Kidney capillary endothelial cell (primary cell): ENCODE measurements at regions not wholly inside any gene's neighbourhood (a gene's known extent, or its start where the extent isn't known, plus 50 kb on each side); places are given as distances from the start of the nearest gene placed in this dataset.

Experiments used
- DNase-seq: peaks from one replicate; pipeline ENCODE4 v3.0.0-alpha.2; 2018; ENCODE audit warnings: low spot score

DNA sequence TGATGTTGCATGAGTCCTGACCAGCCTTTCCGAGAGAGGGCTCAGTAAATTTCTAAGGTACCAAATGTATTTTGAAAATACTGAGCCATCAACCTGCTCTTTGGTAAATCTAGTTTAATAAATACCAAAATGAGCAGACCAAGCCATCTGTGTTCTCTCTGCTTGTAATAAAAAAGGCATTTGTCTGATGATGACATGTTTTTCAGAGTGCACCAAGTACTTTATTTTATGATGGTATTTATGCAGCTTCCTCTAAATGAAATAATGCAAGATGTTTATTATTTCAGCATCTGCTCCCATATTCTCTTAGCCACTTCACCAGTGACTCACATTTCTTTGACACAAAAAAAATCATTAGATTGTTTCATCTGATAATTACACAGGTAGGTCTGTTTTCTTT is 700.5 kb downstream of the TRIML1 start:
- DNase-seq, result no peak

- no peak for DNase-seq
Observed at GRCh38 chr4:188841523-188841922, 702.3 kb downstream of the TRIML1 start.

GRCh38 chr4:188854436-188854835 is 715.2 kb downstream of the TRIML1 start:
- DNase-seq, result no peak

GRCh38 chr4:188858696-188859095 is 719.5 kb downstream of the TRIML1 start:
- DNase-seq, result no peak

GRCh38 chr4:188864741-188865140 is 725.5 kb downstream of the TRIML1 start:
- no peak for DNase-seq

DNA sequence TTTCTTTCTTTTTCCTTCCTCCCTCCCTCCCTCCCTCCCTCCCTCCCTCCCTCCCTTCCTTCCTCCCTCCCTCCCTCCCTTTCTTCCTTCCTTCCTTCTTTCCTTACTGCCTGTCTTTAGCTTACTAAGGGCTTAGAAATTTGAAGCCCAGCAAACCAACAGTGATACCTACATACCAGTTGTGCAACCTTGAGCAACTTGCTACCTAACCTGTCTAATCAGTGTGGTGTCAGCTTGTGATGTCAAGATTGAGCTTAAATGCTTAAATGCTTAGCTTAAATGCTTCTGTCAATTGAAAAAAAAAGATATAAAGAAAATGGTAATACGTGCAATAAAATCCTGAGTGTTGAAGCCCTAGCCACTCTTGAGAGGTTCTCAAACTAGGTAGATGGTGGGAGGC is 728.6 kb downstream of the TRIML1 start:
- no peak for DNase-seq

- DNase-seq, result no peak
Observed at GRCh38 chr4:188869581-188869980, 730.3 kb downstream of the TRIML1 start.

GRCh38 chr4:188872809-188873208 is 733.6 kb downstream of the TRIML1 start:
- no peak for DNase-seq

- no peak for DNase-seq
Observed at GRCh38 chr4:188876881-188877280, 737.6 kb downstream of the TRIML1 start.

GRCh38 chr4:188879598-188879997 is 740.4 kb downstream of the TRIML1 start:
- no peak for DNase-seq

GRCh38 chr4:188887905-188888304 is 748.7 kb downstream of the TRIML1 start:
- DNase-seq, result no peak

DNA sequence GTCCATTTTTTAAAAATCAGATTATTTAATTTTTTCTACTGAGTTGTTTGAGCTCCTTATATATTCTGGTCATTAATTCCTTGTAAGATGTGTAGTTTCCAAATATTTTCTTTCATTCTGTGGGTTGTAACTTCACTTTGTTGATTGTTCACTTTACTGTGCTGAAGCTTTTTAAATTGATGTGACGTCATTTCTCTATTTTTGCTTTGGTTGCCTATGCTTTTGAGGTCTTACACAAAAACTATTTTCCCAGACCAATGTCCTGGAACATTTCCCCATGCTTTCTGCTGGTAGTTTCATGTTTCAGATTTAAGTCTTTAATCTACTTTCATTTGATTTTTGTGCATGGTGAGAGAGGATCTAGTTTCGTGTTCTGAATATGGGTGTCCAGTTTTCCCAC is 753.6 kb downstream of the TRIML1 start:
- DNase-seq, result no peak

- no peak for DNase-seq
Observed at GRCh38 chr4:188903986-188904385, 764.7 kb downstream of the TRIML1 start.

DNA sequence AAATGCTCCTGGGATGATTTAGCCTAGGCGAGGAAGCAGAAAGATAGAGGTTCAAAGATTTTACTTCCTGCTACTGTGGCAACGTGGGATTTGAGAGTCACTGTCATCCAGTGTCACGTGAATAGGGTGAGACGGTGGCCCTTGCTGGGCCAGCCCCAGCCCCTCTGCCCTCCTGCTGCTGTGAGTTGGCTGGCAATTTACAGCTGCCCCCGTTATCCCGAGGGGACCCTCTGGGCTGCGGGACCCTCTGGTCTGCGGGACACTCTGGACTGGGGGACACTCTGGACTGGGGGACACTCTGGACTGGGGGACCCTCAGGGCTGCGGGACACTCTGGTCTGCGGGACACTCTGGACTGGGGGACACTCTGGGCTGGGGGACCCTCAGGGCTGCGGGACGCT is 765.4 kb downstream of the TRIML1 start:
- DNase-seq, result no peak

DNA sequence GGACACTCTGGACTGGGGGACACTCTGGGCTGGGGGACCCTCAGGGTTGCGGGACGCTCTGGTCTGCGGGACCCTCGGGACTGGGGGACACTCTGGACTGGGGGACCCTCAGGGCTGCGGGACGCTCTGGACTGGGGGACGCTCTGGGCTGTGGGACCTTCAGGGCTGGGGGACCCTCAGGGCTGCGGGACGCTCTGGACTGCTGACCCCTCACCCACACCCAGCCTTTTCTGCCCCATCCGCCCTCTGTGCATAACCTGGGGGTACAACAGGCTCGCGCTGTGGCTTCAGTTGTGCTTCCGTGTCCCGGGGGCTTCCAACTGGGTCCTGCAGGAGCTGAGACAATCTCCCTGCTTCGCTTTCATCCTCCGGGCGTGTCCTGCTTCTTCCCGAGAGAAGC is 766.0 kb downstream of the TRIML1 start:
- DNase-seq, result no peak

GRCh38 chr4:188911199-188911598 is 772.0 kb downstream of the TRIML1 start:
- DNase-seq, result no peak

- no peak for DNase-seq
Observed at GRCh38 chr4:188911707-188912106, 772.5 kb downstream of the TRIML1 start.

DNA sequence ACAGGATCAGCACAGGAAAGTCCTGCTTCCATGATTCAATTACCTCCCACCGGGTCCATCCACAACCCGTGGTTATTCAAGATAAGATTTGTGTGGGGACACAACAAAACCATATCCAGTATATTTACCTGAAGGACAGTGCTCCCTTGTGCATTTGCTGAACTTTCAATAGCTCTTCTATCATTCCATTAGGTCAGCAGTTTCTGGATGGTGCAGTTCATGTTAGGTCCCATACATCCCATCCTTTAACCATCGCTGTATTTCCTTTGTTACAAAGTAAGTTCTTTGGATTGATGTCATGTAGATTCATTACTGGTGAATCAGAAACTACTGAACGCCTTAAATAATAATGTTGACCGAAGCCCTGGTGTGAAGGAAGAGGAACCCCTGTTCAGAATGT is 775.9 kb downstream of the TRIML1 start:
- DNase-seq, result no peak

DNA sequence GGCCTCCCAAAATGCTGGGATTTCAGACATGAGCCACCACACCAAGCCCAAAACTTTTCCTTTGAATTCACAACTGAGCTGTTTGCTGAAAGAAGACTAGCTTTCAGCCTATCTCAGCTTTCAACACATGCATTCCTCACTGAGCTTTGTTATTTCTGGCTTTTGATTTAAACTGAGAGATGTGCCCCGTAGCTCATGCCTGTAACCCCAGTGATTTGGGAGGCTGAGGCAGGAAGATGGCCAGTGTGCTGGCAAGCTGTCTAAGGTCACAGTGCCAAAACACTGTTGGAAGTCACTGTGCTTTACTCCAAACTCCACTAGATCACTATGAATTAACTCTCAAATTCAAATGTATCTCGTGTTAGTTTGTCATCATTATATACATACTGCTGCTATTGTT is 779.5 kb downstream of the TRIML1 start:
- no peak for DNase-seq

DNA sequence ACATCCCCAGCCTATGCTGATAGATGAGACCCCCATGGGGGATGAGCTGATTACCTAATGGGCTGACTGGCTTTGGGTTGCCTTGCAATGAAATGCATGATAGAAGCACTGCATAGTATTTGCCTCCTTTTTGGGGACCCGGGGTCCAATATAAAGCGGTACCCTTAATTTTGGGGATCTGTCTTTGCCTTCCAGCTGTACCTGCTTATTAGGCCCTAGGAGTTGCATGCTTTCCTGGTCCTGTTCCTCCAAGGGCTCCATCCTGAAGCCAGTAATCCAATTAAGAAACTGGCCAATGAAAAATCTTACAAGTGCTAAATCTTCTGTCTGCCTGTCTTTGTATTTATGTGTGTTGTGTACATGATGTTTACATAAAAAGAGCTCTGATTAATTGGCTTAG is 791.6 kb downstream of the TRIML1 start:
- DNase-seq, result no peak

- DNase-seq, result no peak
Observed at GRCh38 chr4:188934320-188934962, 795.2 kb downstream of the TRIML1 start.

DNA sequence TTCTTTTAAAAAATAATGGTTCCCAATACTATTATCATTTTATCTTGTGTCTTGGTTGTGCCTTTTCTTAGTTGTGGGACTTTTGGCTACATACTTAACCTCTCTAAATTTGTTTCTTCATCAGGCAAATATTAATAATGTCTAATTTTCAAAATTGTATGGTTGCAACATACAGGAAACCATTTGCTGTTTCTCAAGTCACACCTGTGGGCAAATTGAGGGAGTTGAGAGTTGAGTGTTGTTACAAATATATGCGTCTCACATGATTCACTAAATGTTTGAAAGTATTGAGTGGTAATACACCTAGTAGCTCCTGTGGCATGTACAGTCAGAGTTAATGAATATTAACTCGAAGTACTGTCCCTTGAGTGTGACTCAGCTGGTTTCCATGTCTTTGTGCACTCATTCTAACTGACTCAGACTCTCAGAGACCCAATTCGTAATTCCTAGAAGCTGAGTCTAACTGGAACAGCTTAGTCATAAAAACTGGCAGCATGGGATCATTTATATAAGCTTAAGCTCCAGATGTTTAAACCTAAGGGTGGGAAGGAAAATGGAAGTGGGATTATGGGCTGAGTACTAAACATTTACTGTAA is 802.4 kb downstream of the TRIML1 start:
- DNase-seq, result peak; percentile 94

- no peak for DNase-seq
Observed at GRCh38 chr4:188942606-188943005, 803.4 kb downstream of the TRIML1 start.

DNA sequence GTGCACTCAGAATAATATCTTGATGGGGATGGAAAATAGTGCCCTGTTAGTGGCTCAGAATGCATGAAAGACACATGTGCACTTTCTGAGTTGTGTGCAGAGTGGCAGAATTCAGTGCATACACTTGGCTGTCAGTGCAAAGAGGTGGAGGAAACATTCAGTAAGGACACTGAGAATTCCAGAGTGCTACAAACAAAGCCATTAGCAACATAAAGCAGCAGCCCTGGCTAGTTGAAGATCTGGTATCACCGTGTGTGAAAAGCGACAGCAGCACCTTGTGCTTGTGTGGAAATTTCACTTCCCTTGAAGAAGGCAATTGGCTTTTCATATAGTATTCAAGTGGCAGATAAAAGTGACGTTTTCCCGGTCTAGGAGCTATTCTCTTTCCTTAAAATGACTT is 810.4 kb downstream of the TRIML1 start:
- no peak for DNase-seq
